ENCODE measurements at regions not wholly inside any gene's neighbourhood (a gene's known extent, or its start where the extent isn't known, plus 50 kb on each side); places are given as distances from the start of the nearest gene placed in this dataset.
A peak's percentile ranks its signal among the peaks of the same experiment; 100 is the strongest.

GRCh38 chr2:8581601-8582041, 100.2 kb upstream of the ID2 start:
- TF ChIP-seq CREB1 (IDR thresholded peaks at IDR 0.05; ENCODE audit: low read depth), result no peak

GRCh38 chr2:8582191-8582590, 99.7 kb upstream of the ID2 start:
- no peak for TF ChIP-seq YY1 (IDR thresholded peaks at IDR 0.05; ENCODE audit: low read depth)
- TF ChIP-seq FOXM1 (IDR thresholded peaks at IDR 0.05; ENCODE audit: borderline replicate concordance, low read depth), result no peak
- no peak for TF ChIP-seq EGR1 (IDR thresholded peaks at IDR 0.05)
- TF ChIP-seq TCF12 (IDR thresholded peaks at IDR 0.05; ENCODE audit: low read depth), result no peak
- TF ChIP-seq TAF1 (IDR thresholded peaks at IDR 0.05; ENCODE audit: low read depth), result no peak
- no peak for TF ChIP-seq TEAD4 (IDR thresholded peaks at IDR 0.05)
- TF ChIP-seq REST (IDR thresholded peaks at IDR 0.05; ENCODE audit: low read depth), result no peak
- no peak for TF ChIP-seq USF1 (IDR thresholded peaks at IDR 0.05)
- TF ChIP-seq ZBTB7A (IDR thresholded peaks at IDR 0.05; ENCODE audit: low read depth), result no peak
- TF ChIP-seq NFIC (IDR thresholded peaks at IDR 0.05), result no peak
- no peak for TF ChIP-seq EP300 (IDR thresholded peaks at IDR 0.05; ENCODE audit: borderline replicate concordance)
- TF ChIP-seq MAX (IDR thresholded peaks at IDR 0.05), result no peak
- TF ChIP-seq RAD21 (IDR thresholded peaks at IDR 0.05; ENCODE audit: low read depth), result no peak
- no peak for TF ChIP-seq CEBPB (IDR thresholded peaks at IDR 0.05)
- no peak for TF ChIP-seq CREB1 (IDR thresholded peaks at IDR 0.05; ENCODE audit: low read depth)

- TF ChIP-seq EGR1 (IDR thresholded peaks at IDR 0.05) (no peak), ZBTB7A (IDR thresholded peaks at IDR 0.05; ENCODE audit: low read depth) (no peak), FOXM1 (IDR thresholded peaks at IDR 0.05; ENCODE audit: borderline replicate concordance, low read depth) (no peak), REST (IDR thresholded peaks at IDR 0.05; ENCODE audit: low read depth) (no peak), TEAD4 (IDR thresholded peaks at IDR 0.05) (no peak), CREB1 (IDR thresholded peaks at IDR 0.05; ENCODE audit: low read depth) (no peak), RAD21 (IDR thresholded peaks at IDR 0.05; ENCODE audit: low read depth) (no peak), YY1 (IDR thresholded peaks at IDR 0.05; ENCODE audit: low read depth) (no peak), TAF1 (IDR thresholded peaks at IDR 0.05; ENCODE audit: low read depth) (no peak), CEBPB (IDR thresholded peaks at IDR 0.05) (no peak), TCF12 (IDR thresholded peaks at IDR 0.05; ENCODE audit: low read depth) (no peak), MAX (IDR thresholded peaks at IDR 0.05) (no peak), EP300 (IDR thresholded peaks at IDR 0.05; ENCODE audit: borderline replicate concordance) (no peak), USF1 (IDR thresholded peaks at IDR 0.05) (no peak), NFIC (IDR thresholded peaks at IDR 0.05) (no peak)
Measured at GRCh38 chr2:8582651-8583399, 99.0 kb upstream of the ID2 start.

GRCh38 chr2:8583400-8584173, 98.3 kb upstream of the ID2 start:
- TF ChIP-seq TAF1 (IDR thresholded peaks at IDR 0.05; ENCODE audit: low read depth) (peak; percentile 8; the same call in 1 of the 2 replicates), MAX (IDR thresholded peaks at IDR 0.05) (peak; percentile 76), CREB1 (IDR thresholded peaks at IDR 0.05; ENCODE audit: low read depth) (no peak), YY1 (IDR thresholded peaks at IDR 0.05; ENCODE audit: low read depth) (no peak), CEBPB (IDR thresholded peaks at IDR 0.05) (no peak), TEAD4 (IDR thresholded peaks at IDR 0.05) (peak; percentile 34; the same call in 1 of the 2 replicates), ZBTB7A (IDR thresholded peaks at IDR 0.05; ENCODE audit: low read depth) (no peak)
